IMR-90 (cell line): ENCODE measurements at regions not wholly inside any gene's neighbourhood (a gene's known extent, or its start where the extent isn't known, plus 50 kb on each side); places are given as distances from the start of the nearest gene placed in this dataset.

Experiments used
- ATAC-seq: fragments of 200-7000 bp; cut with Tn5 transposase; 2 replicates; pipeline ENCODE4 v1.9.1; 2020; ENCODE audit warnings: low read depth, mild to moderate bottlenecking, moderate library complexity
- BruUV-seq: library from RNA; stranded (reverse); fragments of 400-500 nt; replicated peaks from 2 replicates; lab custom pipeline; 2021; lab: Mats Ljungman, UMichigan
- CTCF ChIA-PET: fragments of 300-600 bp; formaldehyde crosslinking; extraction: SDS; loops from one replicate; lab custom pipeline; 2021; ENCODE audit warnings: antibody characterized with exemption; lab: Yijun Ruan, JAX
- POLR2A ChIA-PET: fragments of 300-600 bp; sonication (Branson Sonifier 250); formaldehyde crosslinking; loops from one replicate; lab custom pipeline; 2022; ENCODE audit warnings: antibody characterized with exemption; ENCODE audit not compliant: unreplicated experiment; lab: Charles Lee
- DNase-seq: peaks from one replicate; pipeline ENCODE4 v3.0.0; 2013
- H2AFZ ChIP-seq: replicated peaks from 2 replicates; pipeline ENCODE3; 2013; ENCODE audit warnings: low read length, mild to moderate bottlenecking; ENCODE audit not compliant: poor library complexity
- H2AK5ac ChIP-seq: 2 replicates; pipeline ENCODE4 v1.6.1; 2013; ENCODE audit warnings: low read depth, low read length, inconsistent platforms
- H2AK9ac ChIP-seq: replicated peaks from 2 replicates; pipeline ENCODE3; 2013; ENCODE audit warnings: mild to moderate bottlenecking, low read depth, low read length, moderate library complexity; ENCODE audit not compliant: poor library complexity
- H2BK120ac ChIP-seq: 2 replicates; pipeline ENCODE4 v1.6.1; 2013; ENCODE audit warnings: low read depth, low read length, inconsistent platforms
- H2BK15ac ChIP-seq: 3 replicates; pipeline ENCODE4 v1.6.1; 2013; ENCODE audit warnings: low read depth, low read length, inconsistent platforms
- H2BK20ac ChIP-seq: 2 replicates; pipeline ENCODE4 v1.6.1; 2013; ENCODE audit warnings: low read depth, mild to moderate bottlenecking, inconsistent platforms, low read length, moderate library complexity
- H2BK5ac ChIP-seq: 2 replicates; pipeline ENCODE4 v1.6.1; 2013; ENCODE audit warnings: mild to moderate bottlenecking, low read depth, low read length, inconsistent platforms; ENCODE audit not compliant: poor library complexity, severe bottlenecking
- H3K14ac ChIP-seq: replicated peaks from 2 replicates; pipeline ENCODE4 v1.6.1; 2013; ENCODE audit warnings: low read depth, low read length, inconsistent platforms
- H3K18ac ChIP-seq: 2 replicates; pipeline ENCODE4 v1.6.1; 2013; ENCODE audit warnings: low read depth, low read length, control low read depth
- H3K23ac ChIP-seq: 2 replicates; pipeline ENCODE4 v1.6.1; 2013; ENCODE audit warnings: low read depth, low read length, inconsistent platforms
- H3K27ac ChIP-seq: 2 replicates; pipeline ENCODE4 v1.5.1; 2013; ENCODE audit warnings: mild to moderate bottlenecking, control low read depth, low read length; ENCODE audit not compliant: insufficient read depth
- H3K27me3 ChIP-seq: 2 replicates; pipeline ENCODE4 v1.6.1; 2013; ENCODE audit warnings: low read length; ENCODE audit not compliant: control insufficient read depth, insufficient read depth
- H3K36me3 ChIP-seq: 2 replicates; pipeline ENCODE4 v1.6.1; 2013; ENCODE audit warnings: low read length, mixed read lengths; ENCODE audit not compliant: control insufficient read depth, insufficient read depth
- H3K4ac ChIP-seq: 2 replicates; pipeline ENCODE4 v1.6.1; 2013; ENCODE audit warnings: low read depth, low read length, inconsistent platforms
- H3K4me1 ChIP-seq: 2 replicates; pipeline ENCODE4 v1.6.1; 2013; ENCODE audit warnings: low read length, mixed read lengths; ENCODE audit not compliant: control insufficient read depth, insufficient read depth
- H3K4me2 ChIP-seq: 2 replicates; pipeline ENCODE4 v1.6.1; 2013; ENCODE audit warnings: low read depth, mild to moderate bottlenecking, control low read depth, low read length, moderate library complexity
- H3K4me3 ChIP-seq: 2 replicates; pipeline ENCODE4 v1.5.1; 2013; ENCODE audit warnings: low read depth, mild to moderate bottlenecking, control low read depth, low read length, moderate library complexity; ENCODE audit not compliant: insufficient read depth
- H3K56ac ChIP-seq: 2 replicates; pipeline ENCODE4 v1.6.1; 2013; ENCODE audit warnings: low read length, inconsistent platforms; ENCODE audit not compliant: insufficient read depth; ENCODE audit errors: extremely low read depth
- H3K79me1 ChIP-seq, 2 experiments: 2 replicates each; pipeline ENCODE4 v1.6.1; 2013; ENCODE audit warnings: low read length in 2 of 2, inconsistent platforms in 1 of 2, low read depth in 1 of 2
- H3K9ac ChIP-seq: 2 replicates; pipeline ENCODE4 v1.6.1; 2013; ENCODE audit warnings: low read depth, low read length, control low read depth
- H3K9me1 ChIP-seq: 2 replicates; pipeline ENCODE4 v1.6.1; 2013; ENCODE audit warnings: low read length, inconsistent platforms; ENCODE audit not compliant: insufficient read depth
- H3K9me3 ChIP-seq: 2 replicates; pipeline ENCODE4 v1.6.1; 2013; ENCODE audit warnings: low read length; ENCODE audit not compliant: control insufficient read depth, insufficient read depth
- H4K20me1 ChIP-seq: 2 replicates; pipeline ENCODE4 v1.6.1; 2013; ENCODE audit warnings: low read length, inconsistent platforms; ENCODE audit not compliant: insufficient read depth
- H4K5ac ChIP-seq: 2 replicates; pipeline ENCODE4 v1.6.1; 2013; ENCODE audit warnings: mild to moderate bottlenecking, low read depth, low read length, control low read depth
- H4K8ac ChIP-seq, 2 experiments: 2 replicates each; pipeline ENCODE4 v1.6.1; 2013; ENCODE audit warnings: low read depth in 2 of 2, low read length in 2 of 2, control low read depth in 1 of 2, inconsistent platforms in 1 of 2
- H4K91ac ChIP-seq: 2 replicates; pipeline ENCODE4 v1.6.1; 2013; ENCODE audit warnings: low read depth, low read length, inconsistent platforms; ENCODE audit not compliant: insufficient read depth
- CEBPB ChIP-seq: IDR thresholded peaks from 2 replicates; pipeline ENCODE4 v1.6.1; 2012; ENCODE audit warnings: low read depth, low read length, improper control_type of control experiment
- MAZ ChIP-seq: IDR thresholded peaks from 2 replicates; pipeline ENCODE4 v1.6.1; 2012; ENCODE audit warnings: low read depth, mild to moderate bottlenecking, low read length, improper control_type of control experiment, moderate library complexity, borderline replicate concordance
- RCOR1 ChIP-seq: IDR thresholded peaks from 2 replicates; pipeline ENCODE4 v1.6.1; 2012; ENCODE audit warnings: mild to moderate bottlenecking, low read length, improper control_type of control experiment; ENCODE audit not compliant: insufficient replicate concordance
- WGBS, 2 experiments: methylation state at CpG; one replicate each; pipeline versions ENCODE4 v1.1.5 to v1.1.7; 2013; ENCODE audit warnings: missing lambda C conversion rate in 2 of 2; ENCODE audit not compliant: insufficient read length in 1 of 2; ENCODE audit errors: extremely low coverage in 2 of 2; 5-methylcytosine and 5-hydroxymethylcytosine counted together
- dilution Hi-C: fragments of 300-500 bp; cut with HindIII; formaldehyde crosslinking; loops from one replicate; pipeline ENCODE4 v1.14.3; 2018; ENCODE audit warnings: low sequenced_read_pairs; ENCODE audit not compliant: unreplicated experiment
- in situ Hi-C: fragments of 300-500 bp; cut with MboI; formaldehyde crosslinking; loops from 3 replicates; pipeline ENCODE4 v1.14.3; 2019; ENCODE audit warnings: low sequenced_read_pairs, inconsistent platforms, mixed read lengths
- intact Hi-C: fragments of 100-400 bp; cut with micrococcal nuclease; formaldehyde crosslinking; loops from 2 replicates; pipeline ENCODE4 v1.10.0; 2022

GRCh38 chr4:154044108-154044531 is 255.2 kb upstream of the SFRP2 start:
- no peak overlapping the region for H2BK15ac ChIP-seq
- no peak for ATAC-seq
- ChIA-PET POLR2A (no interaction called here), CTCF (no interaction called here)
- DNase-seq, result no peak
- H4K5ac ChIP-seq, result no peak overlapping the region
- no peak overlapping the region for H3K4me3 ChIP-seq
- TF ChIP-seq CEBPB (no peak), RCOR1 (no peak), MAZ (no peak)
- no peaks in the 10 kb centered on the region for H3K9me1 ChIP-seq
- H3K9me3 ChIP-seq, result peaks cover 12% of the 10 kb centered on the region
- H2AK5ac ChIP-seq, result no peak overlapping the region
- H2AFZ ChIP-seq, result no peak overlapping the region
- dilution Hi-C loops, result no loop called here
- H3K9ac ChIP-seq, result no peak overlapping the region
- WGBS, 2 experiments, result no CpG with 5 or more reads among the region's 4 CpGs
- no peaks in the 10 kb centered on the region for H3K36me3 ChIP-seq
- H2BK120ac ChIP-seq, result no peak overlapping the region
- H3K23ac ChIP-seq, result no peak overlapping the region
- no peak overlapping the region for H3K27ac ChIP-seq
- no peaks in the 10 kb centered on the region for H3K4me1 ChIP-seq
- no peaks in the 10 kb centered on the region for H4K20me1 ChIP-seq
- H3K27me3 ChIP-seq, result no peaks in the 10 kb centered on the region
- H2AK9ac ChIP-seq, result no peak overlapping the region
- H3K4me2 ChIP-seq, result no peak overlapping the region
- intact Hi-C loops, result no loop called here
- no peak overlapping the region for H3K56ac ChIP-seq
- H4K8ac ChIP-seq, result no peak overlapping the region
- BruUV-seq, result no TSS peak
- H3K18ac ChIP-seq, result no peak overlapping the region
- H2BK5ac ChIP-seq, result no peak overlapping the region
- H3K14ac ChIP-seq, result no peak overlapping the region
- no peak overlapping the region for H2BK20ac ChIP-seq
- H4K91ac ChIP-seq, result no peak overlapping the region
- H3K4ac ChIP-seq, result no peak overlapping the region
- no peaks in the 10 kb centered on the region for H3K79me1 ChIP-seq
- in situ Hi-C loops, result no loop called here
